ENCODE measurements at regions not wholly inside any gene's neighbourhood (a gene's known extent, or its start where the extent isn't known, plus 50 kb on each side); places are given as distances from the start of the nearest gene placed in this dataset.

DNA sequence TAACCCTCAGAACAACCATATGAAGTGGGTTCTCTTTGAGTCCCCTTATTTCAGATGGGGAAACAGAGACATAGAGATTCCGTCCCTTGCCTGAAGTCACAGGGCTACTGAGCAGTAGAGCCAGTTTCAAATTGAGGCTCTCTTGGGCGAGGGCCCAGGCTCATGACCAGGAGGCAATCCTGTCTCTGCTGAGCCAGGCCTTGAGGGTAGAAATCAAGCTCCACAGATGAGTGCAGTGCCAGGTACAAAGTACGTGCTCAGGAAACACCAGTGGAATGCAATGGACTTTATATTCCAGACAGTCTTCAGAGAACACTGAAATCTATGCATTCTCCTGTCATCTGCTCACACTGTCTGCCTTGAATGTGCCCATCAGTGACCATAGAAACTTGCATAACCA is 291.7 kb upstream of the MAF start:
- intact Hi-C loops (cut with micrococcal nuclease) (no loop called here), dilution Hi-C loops (cut with MboI; ENCODE audit: extremely low pct_ligation_motif_present, low sequenced_read_pairs) (no loop called here)
- no peaks in the 10 kb centered on the region for H3K27me3 ChIP-seq (ENCODE audit: control insufficient read depth in 2 of 2, insufficient read depth in 2 of 2, low read length in 2 of 2)
- no peak overlapping the region for H3K4me3 ChIP-seq (replicated peaks in 1 of 3; ENCODE audit: insufficient read depth in 1 of 3, low read depth in 1 of 3, low read length in 3 of 3)
- no peak overlapping the region for H3K27ac ChIP-seq (ENCODE audit: insufficient read depth, low read depth, low read length)
- FAIRE-seq: no peak
- POLR2A ChIA-PET: no interaction called here
- no peaks in the 10 kb centered on the region for H3K4me1 ChIP-seq (ENCODE audit: control insufficient read depth, extremely low read depth, insufficient read depth, low read length)
- H3K36me3 ChIP-seq (ENCODE audit: control insufficient read depth in 2 of 2, extremely low read depth in 1 of 2, insufficient read depth in 2 of 2, low read length in 2 of 2): no peaks in the 10 kb centered on the region
- H3K9me3 ChIP-seq (replicated peaks; ENCODE audit: control insufficient read depth, insufficient read depth, low read length): no peaks in the 10 kb centered on the region
- no peak overlapping the region for H3K4me2 ChIP-seq (ENCODE audit: insufficient read depth, low read length)
- BruUV-seq (replicated peaks): no TSS peak
- no peaks in the 10 kb centered on the region for H3K79me2 ChIP-seq (ENCODE audit: control insufficient read depth, insufficient read depth, low read length)
- no peak overlapping the region for H3K9ac ChIP-seq (replicated peaks; ENCODE audit: extremely low read depth, insufficient read depth, low read length)
- TF ChIP-seq POLR2AphosphoS5 (IDR thresholded peaks at IDR 0.05; ENCODE audit: insufficient read depth, low read depth, low read length) (no peak), JUN (IDR thresholded peaks at IDR 0.05; ENCODE audit: borderline replicate concordance, insufficient read depth, insufficient read length, low read depth) (no peak)
- DNase-seq (ENCODE audit: low read depth, low spot score): no peak
- H2AFZ ChIP-seq (ENCODE audit: low read depth, low read length): no peak overlapping the region
- CTCF ChIA-PET: no interaction called here
- no peaks in the 10 kb centered on the region for H4K20me1 ChIP-seq (replicated peaks; ENCODE audit: control insufficient read depth, extremely low read depth, insufficient read depth, low read length)
- no peaks in the 10 kb centered on the region for H3K9me1 ChIP-seq (replicated peaks; ENCODE audit: control insufficient read depth, extremely low read depth, insufficient read depth, low read length)

GRCh38 chr16:79891458-79891857 is 290.9 kb upstream of the MAF start:
- intact Hi-C loops (cut with micrococcal nuclease) (no loop called here), dilution Hi-C loops (cut with MboI; ENCODE audit: extremely low pct_ligation_motif_present, low sequenced_read_pairs) (no loop called here)
- no peaks in the 10 kb centered on the region for H3K27me3 ChIP-seq (ENCODE audit: control insufficient read depth in 2 of 2, insufficient read depth in 2 of 2, low read length in 2 of 2)
- no peak overlapping the region for H3K4me3 ChIP-seq (replicated peaks in 1 of 3; ENCODE audit: insufficient read depth in 1 of 3, low read depth in 1 of 3, low read length in 3 of 3)
- TF ChIP-seq POLR2AphosphoS5 (IDR thresholded peaks at IDR 0.05; ENCODE audit: insufficient read depth, low read depth, low read length) (no peak), FOS (IDR thresholded peaks at IDR 0.05; ENCODE audit: borderline replicate concordance, insufficient read depth, low read length) (no peak), JUN (IDR thresholded peaks at IDR 0.05; ENCODE audit: borderline replicate concordance, insufficient read depth, insufficient read length, low read depth) (no peak)
- no peak overlapping the region for H3K4me2 ChIP-seq (ENCODE audit: insufficient read depth, low read length)
- H3K79me2 ChIP-seq (ENCODE audit: control insufficient read depth, insufficient read depth, low read length): no peaks in the 10 kb centered on the region
- H3K9ac ChIP-seq (replicated peaks; ENCODE audit: extremely low read depth, insufficient read depth, low read length): no peak overlapping the region
- no peaks in the 10 kb centered on the region for H3K36me3 ChIP-seq (ENCODE audit: control insufficient read depth in 2 of 2, extremely low read depth in 1 of 2, insufficient read depth in 2 of 2, low read length in 2 of 2)
- POLR2A ChIA-PET: no interaction called here
- BruUV-seq (replicated peaks): no TSS peak
- no peak overlapping the region for H3K27ac ChIP-seq (ENCODE audit: insufficient read depth, low read depth, low read length)
- no peaks in the 10 kb centered on the region for H3K9me1 ChIP-seq (replicated peaks; ENCODE audit: control insufficient read depth, extremely low read depth, insufficient read depth, low read length)
- CTCF ChIA-PET: no interaction called here
- no peaks in the 10 kb centered on the region for H3K9me3 ChIP-seq (replicated peaks; ENCODE audit: control insufficient read depth, insufficient read depth, low read length)
- no peak for FAIRE-seq
- H3K4me1 ChIP-seq (ENCODE audit: control insufficient read depth, extremely low read depth, insufficient read depth, low read length): no peaks in the 10 kb centered on the region
- DNase-seq (ENCODE audit: low read depth, low spot score): no peak
- no peaks in the 10 kb centered on the region for H4K20me1 ChIP-seq (replicated peaks; ENCODE audit: control insufficient read depth, extremely low read depth, insufficient read depth, low read length)
- no peak overlapping the region for H2AFZ ChIP-seq (ENCODE audit: low read depth, low read length)

Measured in endothelial cell of umbilical vein (primary cell).